Adrenal gland (tissue), 5 donors: ENCODE measurements at regions not wholly inside any gene's neighbourhood (a gene's known extent, or its start where the extent isn't known, plus 50 kb on each side); places are given as distances from the start of the nearest gene placed in this dataset.

Experiments
- POLR2A ChIP-seq, 2 donors: fragments of 450-650 bp; IDR thresholded peaks; one replicate each; pipeline ENCODE4 v1.6.1; 2017; ENCODE audit warnings: antibody characterized with exemption in 2 of 2, mild to moderate bottlenecking in 2 of 2, moderate library complexity in 1 of 2
- TF ChIP-seq, protein P1 (sequence below), 6 experiments: fragments of 450-650 bp in 4 of 6; fragments of 200-600 bp in 2 of 6; sonication (generic) in 1 of 6; IDR thresholded peaks; 1 replicate in 5 of 6; 2 replicates in 1 of 6; pipeline versions ENCODE4 v1.5.1 to v1.8.0; 2016 to 2021; ENCODE audit warnings: antibody characterized with exemption in 6 of 6, mild to moderate bottlenecking in 2 of 6, moderate library complexity in 1 of 6
- donor health status: DM: no; HTN: no; CAD: no.

DNA sequence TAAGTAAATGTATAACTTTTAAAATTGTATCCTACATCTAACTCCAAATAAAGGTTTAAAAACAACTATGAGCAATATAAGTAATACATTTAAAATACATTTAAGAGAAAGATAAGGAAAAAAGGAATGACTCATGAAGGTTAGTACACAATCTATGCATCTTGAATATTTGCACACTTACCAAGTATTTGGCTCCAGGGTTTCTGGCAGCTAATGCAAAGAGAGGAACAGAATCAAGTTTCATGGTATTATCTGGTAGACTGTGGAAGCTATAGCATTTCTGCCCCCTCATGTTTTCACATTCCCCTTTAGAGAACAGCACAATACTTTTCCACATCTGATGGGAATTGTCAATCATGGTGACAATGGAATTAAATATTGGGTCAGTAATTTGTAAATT lies 132.1 kb downstream of the COX7C start:
- TF ChIP-seq, protein P1, sequence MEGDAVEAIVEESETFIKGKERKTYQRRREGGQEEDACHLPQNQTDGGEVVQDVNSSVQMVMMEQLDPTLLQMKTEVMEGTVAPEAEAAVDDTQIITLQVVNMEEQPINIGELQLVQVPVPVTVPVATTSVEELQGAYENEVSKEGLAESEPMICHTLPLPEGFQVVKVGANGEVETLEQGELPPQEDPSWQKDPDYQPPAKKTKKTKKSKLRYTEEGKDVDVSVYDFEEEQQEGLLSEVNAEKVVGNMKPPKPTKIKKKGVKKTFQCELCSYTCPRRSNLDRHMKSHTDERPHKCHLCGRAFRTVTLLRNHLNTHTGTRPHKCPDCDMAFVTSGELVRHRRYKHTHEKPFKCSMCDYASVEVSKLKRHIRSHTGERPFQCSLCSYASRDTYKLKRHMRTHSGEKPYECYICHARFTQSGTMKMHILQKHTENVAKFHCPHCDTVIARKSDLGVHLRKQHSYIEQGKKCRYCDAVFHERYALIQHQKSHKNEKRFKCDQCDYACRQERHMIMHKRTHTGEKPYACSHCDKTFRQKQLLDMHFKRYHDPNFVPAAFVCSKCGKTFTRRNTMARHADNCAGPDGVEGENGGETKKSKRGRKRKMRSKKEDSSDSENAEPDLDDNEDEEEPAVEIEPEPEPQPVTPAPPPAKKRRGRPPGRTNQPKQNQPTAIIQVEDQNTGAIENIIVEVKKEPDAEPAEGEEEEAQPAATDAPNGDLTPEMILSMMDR (IDR thresholded peaks at IDR 0.05), result no peak
- no peak for TF ChIP-seq POLR2A (IDR thresholded peaks at IDR 0.05)
